M059J (cell line): ENCODE measurements at regions not wholly inside any gene's neighbourhood (a gene's known extent, or its start where the extent isn't known, plus 50 kb on each side); places are given as distances from the start of the nearest gene placed in this dataset.
"Not testable (repeated sequence)": the region's sequence is repeated elsewhere in the genome, so short reads cannot be mapped to it uniquely, and the experiment has no call there.

Experiments used
- DNase-seq: peaks from one replicate; pipeline ENCODE4 v3.0.0-alpha.2; 2012; ENCODE audit warnings: low read depth

- DNase-seq = no peak
Observed at GRCh38 chr6:126667728-126668127, 327.8 kb downstream of the CENPW start.

DNA sequence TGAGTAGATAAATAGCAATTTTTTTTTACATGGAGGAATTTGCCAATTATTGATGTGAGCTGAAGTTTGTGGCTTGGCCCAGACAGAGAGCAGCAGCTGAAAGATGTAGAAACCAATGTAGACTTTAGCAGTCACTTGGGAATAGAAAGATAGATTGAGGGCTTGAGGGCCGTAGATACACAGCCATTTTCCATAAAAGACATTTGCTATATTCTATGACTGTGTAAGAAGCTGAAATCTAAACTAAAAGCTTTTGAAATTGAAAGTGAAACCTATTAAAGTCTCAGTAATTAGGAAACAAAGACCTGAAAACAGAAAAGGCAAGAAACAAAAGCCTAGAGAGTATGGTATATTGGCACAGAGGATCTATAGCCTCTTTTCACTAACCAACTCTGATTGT lies 332.7 kb downstream of the CENPW start:
- no peak for DNase-seq

GRCh38 chr6:126673749-126674148 lies 333.8 kb downstream of the CENPW start:
- DNase-seq = not testable (repeated sequence)

- no peak for DNase-seq
Observed at GRCh38 chr6:126682440-126682839, 342.5 kb downstream of the CENPW start.

DNA sequence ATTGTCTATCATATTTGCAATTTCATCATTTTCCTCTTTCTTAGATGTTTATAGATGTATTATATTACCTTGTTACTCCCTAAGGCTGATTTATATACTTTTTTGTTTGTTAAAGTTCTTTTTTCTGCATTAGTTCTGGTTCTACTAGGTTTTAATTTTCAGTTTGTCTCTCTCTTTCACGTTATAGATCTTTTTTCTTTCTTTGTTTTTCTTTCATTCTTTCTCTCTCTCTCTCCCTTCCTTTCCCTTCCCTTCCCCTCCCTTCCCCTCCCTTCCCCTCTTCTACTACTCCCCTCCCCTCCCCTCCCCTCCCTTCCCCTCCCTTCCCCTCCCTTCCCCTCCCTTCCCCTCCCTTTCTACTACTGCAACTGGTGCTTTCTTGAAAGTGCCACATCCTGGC lies 345.3 kb downstream of the CENPW start:
- DNase-seq = no peak

DNA sequence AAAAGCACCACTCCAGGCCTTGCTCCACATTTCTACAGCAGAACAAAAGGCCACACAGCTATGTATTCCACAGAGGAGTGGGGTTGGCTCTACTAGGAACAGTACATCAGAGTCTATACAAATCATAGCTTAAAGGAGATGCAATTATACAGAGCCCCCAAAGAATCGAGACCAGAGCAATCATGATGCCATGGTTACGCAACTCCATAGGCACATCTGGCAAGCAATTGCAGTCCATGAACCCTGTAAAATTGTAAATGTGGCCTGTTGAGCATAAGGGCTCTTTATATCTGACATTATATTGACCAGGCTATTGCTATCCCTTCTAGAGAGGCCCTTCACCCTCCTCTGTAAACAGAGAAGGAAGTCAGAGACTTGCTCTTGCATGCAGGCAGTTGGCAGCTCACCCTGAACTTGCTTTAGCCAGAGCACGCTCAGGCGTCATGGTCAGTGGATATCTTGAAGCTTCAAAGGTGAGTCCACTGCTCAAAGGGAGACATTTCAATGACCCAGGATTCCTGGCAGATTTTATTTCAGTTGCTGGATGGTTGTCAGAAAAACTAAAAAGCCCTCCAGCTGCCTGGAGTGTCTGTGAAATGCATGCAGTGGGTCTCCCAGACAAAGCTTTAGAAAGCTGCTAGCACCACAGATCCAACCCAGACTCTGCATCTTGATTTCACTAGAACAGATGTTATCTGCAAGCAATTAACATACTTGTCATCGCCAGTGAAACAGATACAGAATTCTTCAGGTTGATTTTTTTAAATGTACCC lies 357.2 kb downstream of the CENPW start:
- no peak for DNase-seq

DNA sequence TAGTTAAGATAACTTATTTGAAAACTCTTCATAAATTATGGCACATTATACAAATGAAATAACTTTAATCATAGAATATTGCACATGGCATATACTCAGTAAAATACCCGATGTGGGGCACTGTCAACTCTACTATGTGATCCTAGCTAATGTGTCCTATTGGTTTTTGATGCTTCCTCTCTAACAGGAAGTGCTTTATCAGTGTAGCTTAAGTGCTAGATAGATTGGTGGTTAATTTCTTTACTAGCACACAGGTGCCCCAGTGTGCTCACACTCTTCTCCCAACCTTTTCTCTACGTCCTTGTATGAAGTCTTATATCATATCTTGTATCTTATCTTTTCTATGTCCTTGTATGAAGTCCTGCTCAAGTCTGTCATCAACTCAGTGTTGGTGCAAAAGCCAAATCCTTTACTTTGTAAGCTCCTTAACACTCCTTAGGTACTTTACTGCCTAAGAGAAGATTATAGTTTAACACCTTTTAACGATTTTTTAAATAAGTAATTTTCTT lies 358.9 kb downstream of the CENPW start:
- no peak for DNase-seq

GRCh38 chr6:126701676-126702560 lies 362.0 kb downstream of the CENPW start:
- DNase-seq = peak; percentile 43

- DNase-seq = no peak
Observed at GRCh38 chr6:126716032-126716431, 376.1 kb downstream of the CENPW start.

- DNase-seq = peak; percentile 50
Observed at GRCh38 chr6:126716826-126717509, 377.1 kb downstream of the CENPW start.

DNA sequence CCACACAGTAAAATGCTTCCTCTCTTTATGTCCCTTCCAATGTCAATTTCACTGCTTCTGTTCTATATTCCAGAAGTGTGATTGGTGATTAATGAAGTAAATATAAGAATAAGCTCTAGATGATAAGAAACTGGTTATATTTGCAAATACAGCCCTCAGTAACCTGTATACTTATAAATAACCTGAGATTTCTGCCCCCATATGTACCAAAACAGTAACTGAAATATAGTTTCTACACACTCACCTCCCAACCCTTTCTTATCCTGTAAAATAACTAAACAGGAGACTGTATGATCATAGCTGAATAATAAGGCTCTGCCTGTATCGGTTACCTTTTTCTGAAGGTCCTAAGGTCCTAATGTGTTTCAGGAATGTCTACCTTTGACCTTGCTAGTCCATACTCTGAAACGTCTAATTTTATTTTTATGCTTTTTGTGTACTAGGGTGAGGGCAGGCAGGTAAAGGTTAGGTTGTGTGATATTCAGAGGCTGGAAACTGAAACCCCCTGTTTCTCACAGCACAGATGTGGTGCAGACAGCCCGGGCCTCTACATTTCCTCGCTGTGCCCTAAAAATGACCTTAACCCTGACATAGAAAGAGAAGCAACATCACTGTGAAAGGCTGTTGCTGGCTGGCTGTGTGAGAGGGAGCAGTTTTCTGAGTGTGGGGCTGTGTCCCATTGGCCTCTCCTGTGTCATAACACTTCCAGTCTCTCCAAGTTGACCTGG lies 378.8 kb downstream of the CENPW start:
- DNase-seq = no peak

DNA sequence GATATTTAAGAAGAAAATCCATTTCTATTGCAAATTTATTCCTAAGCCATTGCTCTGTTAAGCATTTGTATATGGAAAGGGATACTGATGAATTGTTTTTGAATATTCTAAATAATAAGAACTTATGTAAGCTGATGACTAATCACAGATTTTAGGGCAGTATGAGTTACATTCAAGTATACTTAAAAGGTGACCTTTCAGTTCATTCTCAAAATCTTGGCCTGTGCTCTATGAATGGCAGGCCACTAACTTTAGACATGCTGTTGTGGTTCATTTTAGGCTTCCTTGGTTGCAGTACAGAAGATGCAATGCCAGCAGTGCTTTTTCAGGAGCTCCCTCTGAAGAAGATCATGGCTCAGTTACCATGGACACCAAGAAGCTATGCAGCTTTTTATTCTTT lies 380.4 kb downstream of the CENPW start:
- no peak for DNase-seq

DNA sequence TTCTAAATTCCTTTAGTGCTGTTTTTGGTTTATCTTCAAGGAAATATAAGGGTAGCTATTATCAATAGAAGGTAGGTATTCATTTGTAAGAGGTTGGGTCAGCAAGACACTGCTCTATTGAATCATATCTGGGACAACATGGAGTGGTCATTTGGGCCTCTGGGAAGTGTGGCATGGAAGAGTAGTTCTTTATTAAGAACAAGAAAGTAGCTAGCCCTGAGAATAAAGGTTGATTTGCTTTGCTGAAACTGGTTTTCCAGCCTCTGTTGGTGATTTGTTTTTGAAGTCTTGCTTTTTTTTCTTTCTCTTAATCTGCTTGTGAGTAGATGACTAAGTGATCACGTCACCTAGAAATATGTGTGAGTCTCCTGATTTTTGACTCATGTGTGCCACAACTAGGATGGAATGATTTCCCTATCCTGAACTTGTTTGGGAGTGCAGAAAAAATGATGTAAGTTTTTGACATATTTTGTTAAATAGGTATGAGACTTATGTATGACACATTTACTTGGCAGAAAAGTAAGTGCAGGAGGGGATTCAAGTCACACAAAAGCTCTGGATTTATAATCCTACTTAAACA lies 381.8 kb downstream of the CENPW start:
- peak; percentile 85 for DNase-seq

- DNase-seq = no peak
Observed at GRCh38 chr6:126722411-126722810, 382.5 kb downstream of the CENPW start.

- DNase-seq = no peak
Observed at GRCh38 chr6:126723541-126724170, 383.7 kb downstream of the CENPW start.

DNA sequence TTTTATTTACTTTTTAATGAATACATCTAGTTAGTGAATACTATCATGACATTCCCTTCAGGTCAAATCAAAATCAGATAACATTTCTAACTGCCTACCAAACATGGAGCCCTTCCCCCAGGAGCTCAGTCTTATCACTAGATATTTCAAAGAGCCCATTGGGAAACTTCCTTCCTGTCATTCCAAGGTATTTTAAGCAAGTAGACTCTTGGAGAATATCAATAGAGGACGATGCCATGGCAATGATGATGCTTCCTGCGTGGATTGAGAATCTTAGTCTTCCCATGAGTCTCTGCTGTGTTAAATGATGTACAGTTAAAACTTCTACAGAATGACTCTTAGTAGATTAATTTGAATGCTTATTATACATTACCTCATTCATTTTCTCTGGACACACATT lies 384.9 kb downstream of the CENPW start:
- DNase-seq = no peak

- DNase-seq = not testable (repeated sequence)
Observed at GRCh38 chr6:126726454-126726853, 386.5 kb downstream of the CENPW start.

DNA sequence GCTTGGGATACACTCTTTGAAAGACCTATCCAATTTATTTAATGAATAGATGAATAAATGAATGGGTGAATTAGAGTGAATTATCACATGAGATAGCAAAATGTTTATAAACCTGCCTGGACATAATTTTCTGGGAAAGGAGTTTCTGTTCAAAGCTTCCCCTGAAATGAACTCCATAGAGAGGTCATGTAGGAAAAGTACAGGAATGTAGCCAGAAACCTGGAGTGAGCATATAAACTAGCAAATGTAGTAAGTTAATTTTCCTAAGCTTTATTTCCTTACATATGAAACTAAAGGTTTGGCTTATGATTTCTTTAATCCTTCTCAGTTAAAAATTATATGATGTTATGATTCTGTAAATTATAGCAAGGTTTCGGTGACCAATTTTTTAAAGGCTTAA lies 380.3 kb upstream of the RSPO3 start:
- DNase-seq = no peak

- DNase-seq = no peak
Observed at GRCh38 chr6:126738641-126739040, 379.8 kb upstream of the RSPO3 start.

DNA sequence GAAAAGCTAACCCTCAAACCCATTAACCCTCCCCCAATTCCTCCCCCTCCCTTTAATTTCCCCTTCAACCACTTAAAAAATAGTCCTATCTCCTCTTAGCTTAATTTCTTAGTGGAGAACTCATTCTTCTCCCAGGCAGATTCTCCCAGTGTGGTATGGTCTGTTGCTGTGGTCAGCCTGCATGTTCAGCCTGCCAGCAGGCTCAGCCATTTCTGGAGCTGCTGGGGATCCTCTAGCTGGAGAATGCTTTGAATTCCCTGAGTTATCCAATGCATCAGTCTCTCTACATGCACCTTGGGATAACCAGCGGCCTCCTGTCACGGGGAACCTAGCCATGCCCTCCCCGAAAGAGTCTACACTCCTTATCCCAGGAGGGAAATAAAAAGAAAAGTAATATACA lies 375.4 kb upstream of the RSPO3 start:
- DNase-seq = no peak
